ENCODE measurements at regions not wholly inside any gene's neighbourhood (a gene's known extent, or its start where the extent isn't known, plus 50 kb on each side); places are given as distances from the start of the nearest gene placed in this dataset.

DNA sequence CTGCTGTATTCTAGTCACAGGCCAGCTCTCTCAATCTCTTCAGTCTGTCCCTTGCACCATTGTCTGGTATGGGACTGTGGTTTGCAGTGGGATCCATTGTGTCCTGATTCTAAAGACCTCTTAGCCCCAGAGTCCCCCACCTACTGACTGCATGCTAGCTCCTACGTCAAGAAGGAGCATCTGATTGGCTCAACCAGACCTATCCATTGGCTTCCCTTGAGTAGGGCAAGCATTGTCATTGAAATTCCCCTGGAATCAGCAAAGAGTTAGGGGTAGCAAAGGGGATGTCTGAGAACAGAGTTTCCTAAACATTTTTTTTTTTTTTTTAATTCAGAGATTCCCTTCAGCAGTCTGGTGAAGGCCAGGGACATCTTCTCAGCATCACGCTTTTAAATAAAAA lies 175.3 kb upstream of the MPHOSPH6 start:
- TF ChIP-seq, protein P1, sequence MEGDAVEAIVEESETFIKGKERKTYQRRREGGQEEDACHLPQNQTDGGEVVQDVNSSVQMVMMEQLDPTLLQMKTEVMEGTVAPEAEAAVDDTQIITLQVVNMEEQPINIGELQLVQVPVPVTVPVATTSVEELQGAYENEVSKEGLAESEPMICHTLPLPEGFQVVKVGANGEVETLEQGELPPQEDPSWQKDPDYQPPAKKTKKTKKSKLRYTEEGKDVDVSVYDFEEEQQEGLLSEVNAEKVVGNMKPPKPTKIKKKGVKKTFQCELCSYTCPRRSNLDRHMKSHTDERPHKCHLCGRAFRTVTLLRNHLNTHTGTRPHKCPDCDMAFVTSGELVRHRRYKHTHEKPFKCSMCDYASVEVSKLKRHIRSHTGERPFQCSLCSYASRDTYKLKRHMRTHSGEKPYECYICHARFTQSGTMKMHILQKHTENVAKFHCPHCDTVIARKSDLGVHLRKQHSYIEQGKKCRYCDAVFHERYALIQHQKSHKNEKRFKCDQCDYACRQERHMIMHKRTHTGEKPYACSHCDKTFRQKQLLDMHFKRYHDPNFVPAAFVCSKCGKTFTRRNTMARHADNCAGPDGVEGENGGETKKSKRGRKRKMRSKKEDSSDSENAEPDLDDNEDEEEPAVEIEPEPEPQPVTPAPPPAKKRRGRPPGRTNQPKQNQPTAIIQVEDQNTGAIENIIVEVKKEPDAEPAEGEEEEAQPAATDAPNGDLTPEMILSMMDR (IDR thresholded peaks at IDR 0.05 in 4 of 5, conservative IDR thresholded peaks at IDR 0.05 in 1 of 5): no peak
- no peak for TF ChIP-seq POLR2A (IDR thresholded peaks at IDR 0.05)
